Activated T-cell treated with anti-CD3 and anti-CD28 coated beads for 1 hour (primary cell): ENCODE measurements at regions not wholly inside any gene's neighbourhood (a gene's known extent, or its start where the extent isn't known, plus 50 kb on each side); places are given as distances from the start of the nearest gene placed in this dataset.
"Not testable (repeated sequence)": the region's sequence is repeated elsewhere in the genome, so short reads cannot be mapped to it uniquely, and the experiment has no call there.

Experiments used
- DNase-seq: peaks from one replicate; pipeline ENCODE4 v3.0.0-alpha.2; 2020; ENCODE audit warnings: low read depth

DNA sequence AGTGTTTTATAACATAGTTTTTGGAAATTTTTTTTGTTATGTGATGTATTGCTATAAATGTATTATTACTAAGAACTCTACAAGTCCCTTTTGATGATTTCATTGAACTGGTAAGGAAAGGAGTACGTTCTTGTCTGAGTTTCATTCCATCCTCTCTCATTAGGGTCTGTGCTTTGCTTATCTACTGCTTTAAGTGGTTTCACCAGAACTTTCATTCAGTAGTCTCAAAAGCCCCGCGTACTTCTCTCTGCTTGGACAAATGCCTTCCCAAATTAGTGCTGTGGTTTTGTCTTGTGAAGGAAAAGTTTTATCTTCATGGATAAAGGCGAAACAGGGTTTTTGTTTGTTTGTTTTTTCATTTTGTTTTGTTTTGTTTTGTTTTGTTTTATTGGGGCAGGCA is 469.8 kb upstream of the WWC1 start:
- no peak for DNase-seq

DNA sequence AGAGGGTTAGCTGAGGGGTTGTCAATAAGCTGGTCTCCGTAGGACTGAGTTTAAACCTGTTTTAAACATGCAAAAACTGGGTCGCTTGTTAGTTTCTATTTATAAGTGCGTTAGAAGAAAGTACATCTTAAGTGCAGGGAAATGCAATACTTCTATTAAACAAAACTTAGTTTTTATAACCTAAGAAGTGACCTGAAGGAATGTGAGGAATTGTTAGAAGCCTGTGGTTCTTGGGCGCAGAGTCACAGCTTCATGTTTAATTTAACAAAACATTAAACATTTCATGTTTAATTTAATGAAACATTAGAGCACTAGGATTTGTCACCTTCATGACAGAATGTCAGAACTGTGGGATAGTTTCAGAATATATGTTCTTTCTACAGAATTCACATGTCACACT is 469.2 kb upstream of the WWC1 start:
- no peak for DNase-seq

DNA sequence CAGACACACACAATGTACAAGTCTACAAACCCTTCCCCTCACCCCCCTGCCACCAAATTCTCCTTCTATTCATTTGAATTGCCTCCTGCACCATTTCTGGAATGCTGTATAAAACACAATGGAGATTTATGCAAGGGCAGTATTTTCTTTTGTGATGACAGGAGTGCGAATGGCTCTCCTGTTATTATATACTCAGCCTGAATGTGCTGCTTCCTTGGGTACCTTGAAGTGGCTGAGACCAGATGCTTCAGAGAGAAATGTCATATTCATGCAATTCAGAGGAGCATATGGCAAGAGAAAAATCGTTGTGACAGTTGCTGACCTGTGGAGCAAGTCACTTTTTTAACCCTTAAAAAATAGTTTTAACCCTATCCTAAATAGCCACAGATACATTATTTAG is 468.0 kb upstream of the WWC1 start:
- DNase-seq: no peak

DNA sequence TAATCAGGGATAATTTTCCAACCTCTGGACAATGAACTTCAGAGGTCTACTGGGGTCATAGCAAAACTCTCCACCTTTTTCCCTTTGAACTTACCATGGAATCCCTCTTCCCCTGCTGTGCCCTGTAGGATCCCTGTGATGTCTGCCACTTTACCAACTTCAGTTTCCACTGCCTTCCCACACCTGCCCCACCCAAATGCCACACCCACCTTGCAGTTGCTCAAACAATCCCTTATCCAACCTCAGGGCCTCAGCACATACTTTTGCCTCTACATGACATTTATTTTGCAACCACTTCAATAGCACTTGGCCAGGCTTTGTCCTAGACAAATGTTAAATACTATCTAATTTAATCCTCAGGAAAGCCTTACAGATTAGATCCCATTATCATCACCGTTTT is 463.7 kb upstream of the WWC1 start:
- DNase-seq: no peak

DNA sequence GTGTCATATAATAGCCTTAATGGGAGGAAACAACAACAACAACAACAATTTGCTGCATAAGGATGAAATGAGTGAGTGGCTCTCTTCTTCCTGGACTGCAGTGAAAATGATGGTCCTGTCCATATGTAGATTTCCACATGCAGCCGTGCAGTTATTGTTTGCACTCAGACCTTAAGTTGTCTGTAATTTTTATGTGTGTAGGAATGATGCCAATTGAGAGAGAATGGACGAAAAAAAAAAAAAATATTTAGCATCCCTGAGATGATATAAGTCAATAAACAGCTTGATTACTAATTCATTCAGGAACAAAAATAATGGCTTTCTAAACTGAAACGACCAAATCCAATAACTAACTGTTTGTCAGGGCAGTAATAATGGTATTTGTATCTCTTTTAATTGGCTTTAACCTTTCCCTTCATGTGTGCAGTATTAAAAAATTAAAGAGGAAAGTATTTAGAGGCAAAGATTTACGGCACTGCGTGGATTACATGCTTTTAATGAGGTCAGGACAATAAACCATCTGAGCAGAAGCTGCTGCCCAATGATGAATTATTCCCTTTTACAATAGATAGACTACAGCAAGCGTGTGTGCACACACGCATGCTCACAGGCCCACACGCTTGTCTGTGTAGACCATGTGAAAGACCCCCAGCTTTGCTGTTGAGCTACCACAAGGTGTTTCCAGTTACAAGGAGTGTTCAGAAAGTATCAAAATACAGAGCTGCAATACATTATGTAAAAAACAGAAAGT is 459.5 kb upstream of the WWC1 start:
- DNase-seq: no peak

DNA sequence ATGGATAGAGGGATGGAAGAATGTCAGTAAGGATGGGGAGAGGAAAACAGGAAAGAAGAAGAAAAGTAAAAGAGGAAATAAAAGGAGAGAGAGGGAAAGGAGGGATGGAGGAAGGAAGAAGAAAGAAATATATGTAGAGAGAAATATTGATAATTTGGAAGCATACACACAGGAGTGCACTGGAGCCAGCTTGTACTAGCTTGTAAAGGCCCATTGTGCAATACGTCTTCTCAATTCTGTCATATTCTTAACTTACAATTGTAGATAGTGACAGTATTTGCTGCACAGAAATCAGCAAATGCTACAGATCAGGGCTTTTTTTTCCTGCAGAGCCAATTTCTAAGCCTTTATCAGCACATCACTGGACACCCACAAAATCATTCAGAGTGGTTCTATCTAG is 458.8 kb upstream of the WWC1 start:
- no peak for DNase-seq

DNA sequence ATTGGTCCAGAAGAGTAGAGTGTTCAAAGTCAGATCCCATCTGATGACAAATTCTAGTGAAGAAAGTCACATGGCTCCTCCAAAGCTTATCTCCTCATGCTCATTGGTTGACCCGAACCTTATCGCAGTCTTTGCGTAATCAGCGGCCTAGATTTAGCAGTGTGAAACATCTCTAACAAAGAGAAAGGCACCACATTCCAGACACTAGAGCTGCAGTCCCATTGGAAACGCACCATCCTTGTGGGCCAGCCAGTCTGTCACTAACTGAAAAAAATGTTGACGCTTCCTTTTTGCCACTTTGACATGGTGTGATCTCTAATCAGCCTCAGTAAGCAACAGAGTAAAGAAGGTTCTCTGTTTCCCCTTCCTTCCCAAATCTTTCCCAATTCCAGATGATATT is 458.0 kb upstream of the WWC1 start:
- DNase-seq: no peak

DNA sequence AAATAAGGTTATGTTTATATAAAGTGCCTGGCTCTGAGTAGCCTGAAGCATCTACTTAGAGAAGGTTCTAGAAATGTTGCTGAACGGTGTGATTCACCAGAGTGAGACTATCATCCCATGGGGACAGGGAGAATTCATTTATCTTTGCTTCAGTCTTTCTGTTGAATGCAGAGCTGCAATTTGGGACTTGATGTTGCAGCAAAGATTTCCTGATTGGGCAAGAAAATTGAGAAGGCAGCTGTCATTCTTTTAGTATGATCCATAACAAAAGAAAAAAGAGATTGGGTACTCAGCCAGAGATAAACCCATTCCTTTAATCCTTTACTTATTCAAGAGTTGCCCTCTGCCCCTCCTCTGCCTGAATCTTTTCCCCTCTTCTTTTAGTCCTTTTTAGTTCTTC is 456.3 kb upstream of the WWC1 start:
- DNase-seq: no peak

DNA sequence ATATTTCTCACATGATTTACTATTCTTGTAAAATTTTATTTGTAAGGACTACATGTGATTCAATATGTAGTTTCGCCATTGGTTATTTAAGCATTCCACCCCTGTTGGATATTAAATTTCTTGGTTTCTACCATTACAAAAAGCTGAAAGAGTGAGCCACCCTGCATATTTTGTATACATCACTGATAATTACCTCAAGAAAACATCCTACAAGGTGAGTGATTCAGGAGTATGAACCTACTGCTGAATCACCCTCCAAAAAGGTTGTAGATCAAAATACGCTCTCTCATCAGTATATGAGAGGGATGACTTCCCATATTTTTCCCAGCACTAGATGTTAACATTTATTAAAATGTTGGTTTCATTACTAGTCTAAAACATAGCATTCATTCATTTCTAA is 454.3 kb upstream of the WWC1 start:
- no peak for DNase-seq

DNA sequence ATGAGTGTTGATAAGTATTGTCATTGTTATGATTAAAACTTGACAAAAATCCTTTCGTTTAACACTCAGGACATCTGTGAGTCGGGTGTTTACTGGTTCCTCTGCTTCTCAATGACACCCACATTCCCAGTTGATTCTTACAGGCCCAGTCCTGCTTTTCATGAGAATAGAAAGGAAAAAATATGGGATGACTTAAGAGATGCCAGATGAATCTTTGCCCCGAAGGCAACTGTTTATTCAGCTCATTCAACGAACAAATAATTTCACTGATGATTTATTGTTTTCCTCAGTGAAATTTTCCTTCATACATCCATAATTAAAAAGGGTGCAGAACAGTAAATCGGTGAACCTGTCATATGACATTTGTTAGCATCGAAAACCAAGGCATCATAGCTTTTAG is 452.4 kb upstream of the WWC1 start:
- no peak for DNase-seq

DNA sequence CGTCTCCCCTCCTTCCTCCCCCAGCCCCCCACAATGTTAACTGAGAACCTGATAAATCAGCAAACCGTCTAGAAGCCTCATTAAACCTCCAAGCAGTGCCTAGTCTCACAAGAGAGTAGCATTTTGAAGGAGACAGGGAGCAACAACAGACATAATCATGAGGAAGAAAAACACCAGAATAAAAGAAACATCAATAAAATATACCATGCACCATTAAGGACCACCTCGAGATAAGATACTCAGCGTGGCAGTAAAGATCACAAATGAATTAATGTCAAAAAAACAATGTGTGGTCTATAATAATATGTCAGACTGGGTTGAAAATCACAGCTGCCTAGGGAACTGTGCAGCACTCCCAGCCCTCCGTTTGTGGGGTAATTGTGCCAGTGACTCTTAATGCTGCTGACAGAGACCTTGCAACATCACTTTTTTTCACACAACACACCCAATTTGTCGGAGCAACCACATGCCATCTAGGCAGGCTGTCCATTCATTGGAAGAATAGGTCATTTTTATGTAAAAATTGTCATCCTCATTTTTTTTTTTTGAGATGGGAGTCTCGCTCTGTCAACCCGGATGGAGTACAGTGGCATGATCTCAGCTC is 450.8 kb upstream of the WWC1 start:
- DNase-seq: no peak

DNA sequence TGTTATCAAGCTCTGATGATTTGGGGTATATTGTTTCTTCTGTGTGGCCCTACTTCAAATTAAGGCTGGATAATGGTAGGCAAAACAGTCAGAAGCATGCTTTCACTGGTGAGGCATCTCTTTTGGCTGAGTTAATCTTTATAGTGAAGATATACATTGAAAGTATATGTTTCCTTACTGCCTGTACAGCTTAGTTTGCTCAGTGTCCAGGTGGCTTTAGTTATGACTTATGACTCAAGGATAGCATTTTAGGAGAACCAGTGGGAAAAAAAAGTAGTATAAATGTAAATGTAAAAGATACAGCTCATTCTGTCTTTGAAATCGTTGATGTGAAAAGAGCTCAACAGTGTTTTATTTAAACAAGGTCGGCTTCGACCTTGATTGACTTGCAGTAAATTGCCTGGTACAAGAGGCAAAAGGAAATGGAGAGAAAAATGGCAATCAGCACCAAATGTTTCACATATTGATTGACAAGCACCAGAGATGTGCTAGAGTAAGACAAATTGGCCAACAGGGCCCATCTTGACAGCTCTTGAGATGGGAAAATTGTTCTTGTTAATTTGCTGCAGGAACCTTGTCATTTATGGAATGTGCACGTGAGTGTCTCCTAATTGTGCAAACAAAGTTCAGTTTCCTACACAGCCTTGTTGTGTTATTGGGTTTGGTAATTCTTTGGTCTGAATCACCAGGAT is 447.4 kb upstream of the WWC1 start:
- DNase-seq: no peak

DNA sequence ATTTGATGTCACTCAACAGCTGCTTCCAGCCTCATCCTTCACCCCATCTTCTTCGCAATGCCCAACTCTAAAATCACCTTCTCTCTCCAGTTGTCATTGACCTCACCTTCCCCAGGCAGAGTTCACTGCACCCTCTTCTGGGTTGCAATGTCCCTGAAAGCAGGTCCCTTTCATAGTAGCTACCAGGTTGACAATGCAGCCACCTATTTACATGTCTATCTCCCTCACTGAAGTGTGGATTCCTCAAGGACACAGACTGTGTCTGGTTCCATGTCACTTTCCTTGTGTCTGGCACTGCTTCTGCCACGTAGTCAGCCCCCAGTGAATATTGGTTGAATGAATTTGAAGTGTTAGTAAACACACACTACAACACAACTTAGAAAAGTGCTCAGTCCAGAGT is 445.5 kb upstream of the WWC1 start:
- DNase-seq: no peak

DNA sequence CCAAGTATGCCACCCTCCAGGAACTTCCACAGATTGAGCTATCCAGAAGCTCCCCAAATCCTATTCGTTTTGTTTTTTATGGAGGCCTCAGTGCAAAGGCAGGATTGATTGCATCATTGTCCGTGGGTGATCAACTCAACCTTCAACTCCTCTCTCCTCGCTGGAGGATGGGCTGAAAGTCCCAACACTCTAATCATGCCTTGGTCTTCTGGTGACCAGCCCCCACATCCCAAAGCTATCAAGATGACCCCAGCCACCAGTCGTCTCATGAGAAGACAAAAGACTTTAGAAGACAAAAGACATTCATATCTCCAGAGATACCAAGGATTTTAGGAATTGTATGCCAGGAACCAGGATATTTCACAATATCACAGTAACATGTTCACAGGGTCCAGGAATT is 441.6 kb upstream of the WWC1 start:
- DNase-seq: no peak

DNA sequence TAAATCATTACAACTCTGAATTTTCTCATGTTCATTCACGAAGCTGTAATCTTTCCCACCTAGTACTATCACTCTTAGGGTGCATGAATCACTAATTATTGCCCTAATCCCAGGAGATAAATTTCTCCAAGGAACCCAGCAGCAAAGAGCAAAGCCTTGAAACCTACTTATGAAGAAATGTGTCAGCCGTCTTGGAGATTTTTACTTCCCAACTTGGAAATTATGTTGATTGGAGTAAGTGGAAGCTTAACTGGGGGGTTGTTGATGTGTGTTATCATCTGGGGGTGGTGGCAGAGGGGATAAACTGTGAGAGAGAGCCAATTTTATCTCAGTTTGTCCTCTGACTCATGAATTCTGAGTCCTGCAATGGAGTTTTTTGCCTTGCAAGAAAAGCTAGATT is 440.5 kb upstream of the WWC1 start:
- no peak for DNase-seq

DNA sequence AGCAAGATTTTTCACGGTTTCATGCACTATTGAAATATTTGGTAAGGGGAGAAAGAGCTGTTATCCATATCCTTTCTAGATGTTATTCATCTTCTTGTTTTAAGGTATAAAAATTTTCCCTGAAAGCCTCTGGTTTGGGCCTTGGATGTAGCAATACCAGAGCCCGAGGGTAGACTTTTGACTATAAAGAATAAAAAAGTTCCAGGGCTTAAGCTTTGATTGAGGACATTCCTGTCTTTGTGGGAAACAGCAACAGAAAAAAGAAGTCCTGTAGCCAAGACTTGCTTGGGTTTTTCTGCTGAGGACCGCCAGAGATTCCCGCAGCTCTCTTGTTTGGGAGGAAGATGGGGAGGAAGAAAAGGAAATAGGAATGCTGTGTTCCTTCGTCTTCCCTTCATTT is 440.0 kb upstream of the WWC1 start:
- DNase-seq: no peak

DNA sequence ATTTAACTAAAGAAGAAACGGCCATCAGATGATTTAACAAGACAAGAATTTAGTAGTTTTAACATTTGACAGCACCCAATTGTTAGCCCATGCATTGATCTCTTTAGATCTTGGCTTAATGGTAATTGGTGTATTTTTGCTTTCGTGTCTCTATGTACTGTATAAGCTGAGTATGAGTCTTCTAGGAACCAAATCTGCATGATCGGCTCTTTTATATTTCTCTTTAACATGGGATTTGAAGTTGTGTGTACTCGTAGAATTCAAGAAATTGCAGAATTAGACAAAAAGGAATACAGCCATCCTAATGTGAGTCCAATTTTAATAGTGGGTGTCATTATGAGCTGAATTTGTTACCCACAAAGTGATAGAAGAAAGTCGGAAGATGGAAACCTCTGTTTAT is 438.9 kb upstream of the WWC1 start:
- no peak for DNase-seq

DNA sequence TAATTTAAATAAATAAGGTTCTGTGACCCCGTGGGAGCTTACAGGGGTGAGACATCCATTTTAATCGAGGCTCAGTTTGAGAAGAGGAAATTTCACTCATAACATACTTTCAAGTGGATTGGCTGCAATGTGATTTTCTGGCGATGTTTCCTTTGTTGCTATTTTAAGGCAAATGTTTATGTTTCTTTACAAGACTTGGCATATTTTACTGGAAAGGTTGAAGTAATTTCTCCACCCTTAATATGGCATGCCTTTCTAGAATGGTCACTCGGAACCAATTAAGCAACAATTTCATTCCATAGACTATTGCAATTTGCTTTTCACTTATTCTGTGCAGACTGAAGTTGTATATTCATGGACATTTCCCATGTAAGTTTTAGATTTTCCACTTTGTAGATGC is 438.0 kb upstream of the WWC1 start:
- no peak for DNase-seq

DNA sequence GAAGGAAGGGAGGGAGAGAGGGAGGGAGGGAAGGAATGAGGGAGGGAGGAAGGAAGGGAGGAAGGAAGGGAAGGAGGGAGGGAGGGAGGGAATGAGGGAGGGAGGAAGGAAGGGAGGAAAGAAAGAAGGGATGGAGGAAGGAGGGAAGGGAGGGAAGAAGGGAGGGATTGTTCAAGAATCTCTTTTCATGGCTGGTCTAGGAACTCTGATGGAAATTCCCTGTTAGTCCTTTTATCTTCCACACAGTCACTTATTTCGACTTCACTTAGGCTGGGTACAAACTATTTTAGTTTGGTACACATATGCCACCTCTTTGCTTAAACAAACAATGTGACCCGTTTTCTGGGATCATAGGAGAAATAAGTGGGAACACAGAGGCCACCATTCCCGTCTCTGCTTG is 435.6 kb upstream of the WWC1 start:
- no peak for DNase-seq

DNA sequence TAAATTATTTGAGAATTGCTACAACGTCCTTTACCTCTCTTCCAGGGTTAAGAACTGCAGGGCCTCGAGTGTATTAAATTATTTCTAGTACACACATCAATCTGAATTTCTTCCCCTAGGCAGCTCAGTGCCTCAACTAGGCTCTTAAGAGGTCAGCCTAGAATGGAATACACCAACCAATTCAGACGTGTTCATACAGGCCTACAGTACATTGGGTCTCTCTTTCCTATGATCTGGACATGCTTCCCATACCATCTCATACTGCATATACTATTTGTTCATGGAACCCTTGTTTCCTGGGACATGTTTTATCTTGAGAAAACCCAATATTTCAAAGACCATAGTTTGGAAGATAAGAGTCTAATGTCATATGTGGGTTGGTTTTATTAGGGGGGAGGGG is 434.1 kb upstream of the WWC1 start:
- DNase-seq: no peak

DNA sequence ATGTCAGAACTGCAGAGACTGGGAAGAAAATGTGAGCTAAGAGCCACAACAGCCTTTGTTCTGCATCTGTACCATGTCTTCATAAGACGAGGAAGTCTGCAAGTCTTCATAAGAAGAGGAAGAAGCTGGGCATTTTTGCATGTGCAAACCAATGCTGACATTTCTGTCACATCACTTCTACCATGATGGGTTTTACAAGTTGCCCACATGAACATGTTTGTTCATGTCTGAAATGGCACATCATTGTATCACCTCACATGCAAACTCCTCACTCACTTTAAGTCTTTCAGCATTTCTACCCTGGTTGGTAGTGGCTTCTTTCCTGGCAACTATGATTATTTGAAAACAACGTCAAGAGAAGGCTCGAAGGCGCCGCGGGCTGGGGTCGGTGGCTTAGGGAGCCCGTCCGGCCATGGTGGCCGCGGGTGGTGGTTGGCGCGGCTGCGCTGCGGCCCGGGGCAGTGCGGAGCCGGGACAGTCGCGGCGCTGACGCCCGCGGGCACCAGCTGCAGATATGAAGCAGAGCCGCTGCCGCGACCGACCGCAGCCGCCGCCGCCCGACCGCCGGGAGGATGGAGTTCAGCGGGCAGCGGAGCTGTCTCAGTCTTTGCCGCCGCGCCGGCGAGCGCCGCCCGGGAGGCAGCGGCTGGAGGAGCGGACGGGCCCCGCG is 433.1 kb upstream of the WWC1 start:
- DNase-seq: not testable (repeated sequence)

DNA sequence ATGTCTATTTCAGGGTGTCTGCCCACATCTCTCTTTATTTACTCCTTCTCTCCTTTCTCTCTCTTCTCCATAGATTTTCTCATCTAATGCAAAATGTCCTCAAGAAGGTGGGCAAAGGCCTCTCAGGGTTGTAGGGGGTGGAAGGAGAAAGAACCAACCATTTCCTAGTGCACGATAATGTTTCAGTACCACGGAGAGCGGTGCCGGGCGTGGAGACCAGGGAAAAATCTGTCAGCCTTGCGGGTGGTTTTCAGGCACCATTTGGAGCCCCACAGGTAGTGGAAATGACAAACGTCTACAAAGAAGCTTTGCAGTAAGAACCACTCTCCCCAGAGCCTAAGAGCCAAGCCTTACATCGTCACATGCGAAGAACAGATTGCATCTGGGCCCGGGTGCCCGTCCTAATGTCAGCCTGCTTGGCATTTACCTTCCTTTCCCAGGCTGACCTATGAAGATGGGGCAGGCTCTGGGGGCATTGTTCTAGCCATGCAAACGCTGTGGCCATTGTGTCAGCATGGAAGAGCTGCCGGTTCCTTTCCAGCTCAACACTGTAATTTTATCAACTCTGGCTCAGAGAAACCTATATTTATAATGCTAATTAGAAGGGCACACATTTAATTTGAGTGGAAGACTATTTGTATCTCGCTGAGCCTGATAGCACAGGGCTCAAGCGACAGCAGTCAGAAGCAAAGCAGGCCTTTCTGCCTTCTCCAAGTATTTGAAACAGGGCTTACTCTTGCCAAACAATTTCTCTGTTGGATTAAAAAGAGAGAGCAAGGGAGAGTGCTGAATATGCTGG is 430.1 kb upstream of the WWC1 start:
- no peak for DNase-seq
